HCT116 (cell line): ENCODE measurements at regions not wholly inside any gene's neighbourhood (a gene's known extent, or its start where the extent isn't known, plus 50 kb on each side); places are given as distances from the start of the nearest gene placed in this dataset.

ENCODE experiments used
- ATAC-seq: fragments of 200-7000 bp; cut with Tn5 transposase; 2 replicates; pipeline ENCODE4 v1.9.1; 2020; ENCODE audit warnings: mild to moderate bottlenecking, moderate library complexity
- BruUV-seq: library from RNA; stranded (reverse); fragments of 400-500 nt; replicated peaks from 2 replicates; lab custom pipeline; 2021; lab: Mats Ljungman, UMichigan
- CTCF ChIA-PET: fragments of 300-600 bp; sonication (Branson Sonifier 250); formaldehyde crosslinking; loops from one replicate; lab custom pipeline; 2021; ENCODE audit warnings: antibody characterized with exemption; lab: Charles Lee
- POLR2A ChIA-PET: fragments of 300-600, 350-600 bp; sonication (Branson Sonifier 250); formaldehyde crosslinking; loops from one replicate; lab custom pipeline; 2021; ENCODE audit warnings: antibody characterized with exemption; lab: Charles Lee
- RAD21 ChIA-PET, 2 experiments: fragments of 300-600 bp; sonication (Branson Sonifier 250); formaldehyde crosslinking; loops; one replicate each; lab custom pipeline; 2023; ENCODE audit warnings: low total read pairs in 2 of 2; ENCODE audit not compliant: uncharacterized antibody in 2 of 2, unreplicated experiment in 2 of 2, low non-redundant PET in 1 of 2; lab: Charles Lee
- DNase-seq: peaks from one replicate; pipeline ENCODE4 v3.0.0-alpha.2; 2010; ENCODE audit warnings: low read depth, low spot score
- H2AFZ ChIP-seq: fragments of 200-600 bp; shearing (Covaris generic), sonication (generic); 2 replicates; pipeline ENCODE4 v1.6.1; 2017; ENCODE audit warnings: low read depth, mixed run types, mixed read lengths, antibody characterized with exemption, low read length; ENCODE audit not compliant: poor library complexity, severe bottlenecking
- H3K27ac ChIP-seq: 2 replicates; pipeline ENCODE4 v1.5.1; 2012; ENCODE audit warnings: low read depth, low read length
- H3K27me3 ChIP-seq: fragments of 200-600 bp; sonication (generic); 2 replicates; pipeline ENCODE4 v1.6.1; 2016; ENCODE audit warnings: mixed run types, low read length, mixed read lengths; ENCODE audit not compliant: insufficient read depth
- H3K36me3 ChIP-seq, 2 experiments: fragments of 200-500 bp in 1 of 2; fragments of 200-600 bp in 1 of 2; sonication (Bioruptor generic) in 1 of 2; sonication (generic) in 1 of 2; 2 replicates each; pipeline versions ENCODE4 v1.5.1 to v1.6.1; 2014 to 2016; ENCODE audit warnings: low read length in 2 of 2, inconsistent platforms in 1 of 2, mixed read lengths in 1 of 2, mixed run types in 1 of 2; ENCODE audit not compliant: insufficient read depth in 2 of 2, control insufficient read depth in 1 of 2
- H3K4me1 ChIP-seq, 2 experiments: fragments of 200-600 bp in 1 of 2; sonication (generic) in 1 of 2; 2 replicates each; pipeline versions ENCODE4 v1.5.1 to v1.6.1; 2012 to 2017; ENCODE audit warnings: low read length in 2 of 2, inconsistent platforms in 1 of 2, mild to moderate bottlenecking in 1 of 2, mixed read lengths in 1 of 2, mixed run types in 1 of 2, moderate library complexity in 1 of 2; ENCODE audit not compliant: insufficient read depth in 2 of 2, control insufficient read depth in 1 of 2
- H3K4me2 ChIP-seq: fragments of 200-600 bp; sonication (generic); 2 replicates; pipeline ENCODE4 v1.6.1; 2017; ENCODE audit warnings: mixed run types, low read length, mixed read lengths
- H3K4me3 ChIP-seq, 2 experiments: fragments of 200-600 bp in 1 of 2; sonication (generic) in 1 of 2; replicated peaks in 1 of 2; 2 replicates each; pipeline ENCODE4 v1.5.1; 2011 to 2016; ENCODE audit warnings: low read length in 2 of 2, control low read depth in 1 of 2, low read depth in 1 of 2, mild to moderate bottlenecking in 1 of 2, mixed read lengths in 1 of 2, mixed run types in 1 of 2
- H3K79me2 ChIP-seq: fragments of 200-600 bp; sonication (generic); 2 replicates; pipeline ENCODE4 v1.6.1; 2017; ENCODE audit warnings: mild to moderate bottlenecking, mixed run types, low read length, moderate library complexity, mixed read lengths; ENCODE audit not compliant: insufficient read depth
- H3K9ac ChIP-seq: fragments of 200-600 bp; sonication (generic); 2 replicates; pipeline ENCODE4 v1.6.1; 2016; ENCODE audit warnings: low read length, mixed read lengths
- H3K9me2 ChIP-seq: fragments of 200-600 bp; sonication (generic), shearing (Covaris generic); 2 replicates; pipeline ENCODE4 v1.6.1; 2017; ENCODE audit warnings: mixed run types, mild to moderate bottlenecking, moderate library complexity; ENCODE audit not compliant: insufficient read depth
- H3K9me3 ChIP-seq, 2 experiments: fragments of 200-500 bp in 1 of 2; fragments of 200-600 bp in 1 of 2; sonication (Bioruptor generic) in 1 of 2; sonication (generic) in 1 of 2; 2 replicates each; pipeline ENCODE4 v1.6.1; 2014 to 2017; ENCODE audit warnings: low read length in 2 of 2, mixed read lengths in 2 of 2, inconsistent platforms in 1 of 2, low read depth in 1 of 2, mild to moderate bottlenecking in 1 of 2, mixed run types in 1 of 2, moderate library complexity in 1 of 2; ENCODE audit not compliant: control insufficient read depth in 1 of 2, insufficient read depth in 1 of 2
- H4K20me1 ChIP-seq: fragments of 200-600 bp; sonication (generic), shearing (Covaris generic); 2 replicates; pipeline ENCODE4 v1.6.1; 2017; ENCODE audit warnings: mixed run types, mild to moderate bottlenecking, moderate library complexity; ENCODE audit not compliant: insufficient read depth
- CBX3 ChIP-seq: IDR thresholded peaks from 2 replicates; pipeline ENCODE4 v1.6.1; 2012; ENCODE audit warnings: low read depth
- EGR1 ChIP-seq: IDR thresholded peaks from 2 replicates; pipeline ENCODE4 v1.6.1; 2012; ENCODE audit warnings: low read depth
- ELF1 ChIP-seq: IDR thresholded peaks from 2 replicates; pipeline ENCODE4 v1.6.1; 2012; ENCODE audit warnings: low read depth, borderline replicate concordance
- JUND ChIP-seq: IDR thresholded peaks from 2 replicates; pipeline ENCODE4 v1.6.1; 2012
- POLR2A ChIP-seq: IDR thresholded peaks from 2 replicates; pipeline ENCODE4 v1.7.0; 2011; ENCODE audit warnings: borderline replicate concordance; ENCODE audit not compliant: insufficient read depth, insufficient read length; ENCODE audit errors: extremely low read depth
- RAD21 ChIP-seq: IDR thresholded peaks from 2 replicates; pipeline ENCODE4 v1.6.1; 2012; ENCODE audit warnings: low read depth, mild to moderate bottlenecking
- SIN3A ChIP-seq: IDR thresholded peaks from 2 replicates; pipeline ENCODE4 v1.6.1; 2012; ENCODE audit warnings: low read depth
- SP1 ChIP-seq: IDR thresholded peaks from 2 replicates; pipeline ENCODE4 v1.6.1; 2012; ENCODE audit warnings: low read depth
- SRF ChIP-seq: IDR thresholded peaks from 2 replicates; pipeline ENCODE4 v1.6.1; 2012; ENCODE audit warnings: low read depth
- ZFX ChIP-seq: fragments of 450-650 bp; IDR thresholded peaks from 2 replicates; pipeline ENCODE4 v1.6.1; 2017
- ZNF274 ChIP-seq: fragments of 200-500 bp; sonication (Bioruptor generic); IDR thresholded peaks from 2 replicates; pipeline ENCODE4 v1.6.1; 2014; ENCODE audit warnings: mild to moderate bottlenecking, low read depth, low read length, inconsistent platforms
- intact Hi-C: fragments of 100-400 bp; cut with micrococcal nuclease; formaldehyde crosslinking; loops from 2 replicates; pipeline ENCODE4 v1.10.0; 2022
- TF ChIP-seq, protein P1 (sequence below): IDR thresholded peaks from 2 replicates; pipeline ENCODE4 v1.6.1; 2012
- TF ChIP-seq, protein P2 (sequence below): IDR thresholded peaks from 2 replicates; pipeline ENCODE4 v1.6.1; 2012
- TF ChIP-seq, protein P3 (sequence below), 3 experiments: fragments of 200-600 bp in 1 of 3; sonication (generic) in 1 of 3; IDR thresholded peaks in 2 of 3; conservative IDR thresholded peaks in 1 of 3; 2 replicates each; pipeline ENCODE4 v1.5.1; 2012 to 2017; ENCODE audit warnings: low read depth in 2 of 3, low read length in 2 of 3, antibody characterized with exemption in 1 of 3, borderline replicate concordance in 1 of 3, control low read depth in 1 of 3, mild to moderate bottlenecking in 1 of 3, mixed read lengths in 1 of 3, mixed run types in 1 of 3, moderate library complexity in 1 of 3; ENCODE audit not compliant: insufficient read depth in 1 of 3

DNA sequence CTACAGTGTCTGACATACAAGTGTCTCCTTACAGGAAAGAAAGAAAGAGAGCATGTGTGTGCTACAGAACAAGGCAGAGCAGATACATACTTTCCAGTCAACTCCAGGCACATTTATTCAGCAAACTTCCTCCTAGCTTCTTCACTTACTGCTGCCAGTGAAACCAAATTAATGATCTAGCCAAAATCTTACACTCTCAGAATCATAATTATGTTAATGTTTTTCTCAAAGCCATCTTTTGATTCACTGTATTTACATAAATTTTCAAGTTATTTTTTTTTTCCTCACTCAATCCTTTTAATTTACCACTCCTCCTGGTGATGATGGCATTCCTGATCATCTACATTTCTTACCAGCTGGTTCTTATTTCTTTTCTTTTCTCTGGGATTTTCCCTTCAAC lies 326.7 kb downstream of the IGSF11 start:
- intact Hi-C loops: no loop called here
- ATAC-seq: no peak

More for the DNA sequence above, 326.7 kb downstream of the IGSF11 start:
- peaks cover 0 to 5% of the 10 kb centered on the region in 2 experiments; a peak in 1 of 4 replicates for H3K4me1 ChIP-seq
- TF ChIP-seq, protein P1, sequence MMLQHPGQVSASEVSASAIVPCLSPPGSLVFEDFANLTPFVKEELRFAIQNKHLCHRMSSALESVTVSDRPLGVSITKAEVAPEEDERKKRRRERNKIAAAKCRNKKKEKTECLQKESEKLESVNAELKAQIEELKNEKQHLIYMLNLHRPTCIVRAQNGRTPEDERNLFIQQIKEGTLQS: no peak
- TF ChIP-seq, protein P2, sequence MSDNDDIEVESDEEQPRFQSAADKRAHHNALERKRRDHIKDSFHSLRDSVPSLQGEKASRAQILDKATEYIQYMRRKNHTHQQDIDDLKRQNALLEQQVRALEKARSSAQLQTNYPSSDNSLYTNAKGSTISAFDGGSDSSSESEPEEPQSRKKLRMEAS: no peak
- TF ChIP-seq ELF1: no peak
- TF ChIP-seq CBX3: no peak
- TF ChIP-seq RAD21: no peak
- TF ChIP-seq, protein P3, sequence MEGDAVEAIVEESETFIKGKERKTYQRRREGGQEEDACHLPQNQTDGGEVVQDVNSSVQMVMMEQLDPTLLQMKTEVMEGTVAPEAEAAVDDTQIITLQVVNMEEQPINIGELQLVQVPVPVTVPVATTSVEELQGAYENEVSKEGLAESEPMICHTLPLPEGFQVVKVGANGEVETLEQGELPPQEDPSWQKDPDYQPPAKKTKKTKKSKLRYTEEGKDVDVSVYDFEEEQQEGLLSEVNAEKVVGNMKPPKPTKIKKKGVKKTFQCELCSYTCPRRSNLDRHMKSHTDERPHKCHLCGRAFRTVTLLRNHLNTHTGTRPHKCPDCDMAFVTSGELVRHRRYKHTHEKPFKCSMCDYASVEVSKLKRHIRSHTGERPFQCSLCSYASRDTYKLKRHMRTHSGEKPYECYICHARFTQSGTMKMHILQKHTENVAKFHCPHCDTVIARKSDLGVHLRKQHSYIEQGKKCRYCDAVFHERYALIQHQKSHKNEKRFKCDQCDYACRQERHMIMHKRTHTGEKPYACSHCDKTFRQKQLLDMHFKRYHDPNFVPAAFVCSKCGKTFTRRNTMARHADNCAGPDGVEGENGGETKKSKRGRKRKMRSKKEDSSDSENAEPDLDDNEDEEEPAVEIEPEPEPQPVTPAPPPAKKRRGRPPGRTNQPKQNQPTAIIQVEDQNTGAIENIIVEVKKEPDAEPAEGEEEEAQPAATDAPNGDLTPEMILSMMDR (IDR thresholded peaks at IDR 0.05 in 2 of 3, conservative IDR thresholded peaks at IDR 0.05 in 1 of 3; ENCODE audit: borderline replicate concordance in 1 of 3, insufficient read depth in 1 of 3, low read depth in 2 of 3, low read length in 2 of 3): no peak
- TF ChIP-seq ZFX: no peak
- no peak for TF ChIP-seq ZNF274
- TF ChIP-seq JUND: no peak
- no peak for TF ChIP-seq SIN3A
- no peak for TF ChIP-seq EGR1
- no peak for TF ChIP-seq SP1
- TF ChIP-seq POLR2A: no peak
- no peak for TF ChIP-seq SRF
- no peaks in the 10 kb centered on the region for H3K9me2 ChIP-seq
- H4K20me1 ChIP-seq: no peaks in the 10 kb centered on the region
- POLR2A ChIA-PET: no interaction called here
- no peak overlapping the region for H3K27ac ChIP-seq
- H3K27me3 ChIP-seq: no peaks in the 10 kb centered on the region
- no peaks in the 10 kb centered on the region for H3K9me3 ChIP-seq
- H3K79me2 ChIP-seq: no peaks in the 10 kb centered on the region; the same call in 1 of the 2 replicates
- RAD21 ChIA-PET: no interaction called here
- H2AFZ ChIP-seq: no peak overlapping the region
- DNase-seq: no peak
- no peak overlapping the region for H3K9ac ChIP-seq
- CTCF ChIA-PET: no interaction called here
- H3K4me3 ChIP-seq: no peak overlapping the region
- no peaks in the 10 kb centered on the region for H3K36me3 ChIP-seq
- no peak overlapping the region for H3K4me2 ChIP-seq
- no TSS peak for BruUV-seq
